Activated T-helper 17 cell treated with anti-CD3 and anti-CD28 coated beads, Interleukin-2, amount 50 U/mL, for 72 hours (primary cell): ENCODE measurements at regions not wholly inside any gene's neighbourhood (a gene's known extent, or its start where the extent isn't known, plus 50 kb on each side); places are given as distances from the start of the nearest gene placed in this dataset.

Source experiments
- ATAC-seq: fragments of 150-1000 bp; cut with Tn5 transposase; replicated peaks from 2 replicates; pipeline ENCODE4 v1.10.0; 2021; ENCODE audit warnings: mild to moderate bottlenecking, moderate library complexity
- H3K27ac Mint-ChIP-seq: one replicate; pipeline ENCODE4 v1.8.0; 2022; ENCODE audit warnings: mixed read lengths
- H3K27me3 Mint-ChIP-seq: one replicate; pipeline ENCODE4 v1.8.0; 2022; ENCODE audit warnings: mixed read lengths
- H3K36me3 Mint-ChIP-seq: one replicate; pipeline ENCODE4 v1.8.0; 2022; ENCODE audit warnings: low read depth, mild to moderate bottlenecking, mixed read lengths
- H3K4me1 Mint-ChIP-seq: one replicate; pipeline ENCODE4 v1.8.0; 2022; ENCODE audit warnings: mixed read lengths
- H3K4me3 Mint-ChIP-seq: one replicate; pipeline ENCODE4 v1.8.0; 2022; ENCODE audit warnings: mild to moderate bottlenecking, mixed read lengths
- H3K9me3 Mint-ChIP-seq: one replicate; pipeline ENCODE4 v1.8.0; 2022; ENCODE audit warnings: mixed read lengths

DNA sequence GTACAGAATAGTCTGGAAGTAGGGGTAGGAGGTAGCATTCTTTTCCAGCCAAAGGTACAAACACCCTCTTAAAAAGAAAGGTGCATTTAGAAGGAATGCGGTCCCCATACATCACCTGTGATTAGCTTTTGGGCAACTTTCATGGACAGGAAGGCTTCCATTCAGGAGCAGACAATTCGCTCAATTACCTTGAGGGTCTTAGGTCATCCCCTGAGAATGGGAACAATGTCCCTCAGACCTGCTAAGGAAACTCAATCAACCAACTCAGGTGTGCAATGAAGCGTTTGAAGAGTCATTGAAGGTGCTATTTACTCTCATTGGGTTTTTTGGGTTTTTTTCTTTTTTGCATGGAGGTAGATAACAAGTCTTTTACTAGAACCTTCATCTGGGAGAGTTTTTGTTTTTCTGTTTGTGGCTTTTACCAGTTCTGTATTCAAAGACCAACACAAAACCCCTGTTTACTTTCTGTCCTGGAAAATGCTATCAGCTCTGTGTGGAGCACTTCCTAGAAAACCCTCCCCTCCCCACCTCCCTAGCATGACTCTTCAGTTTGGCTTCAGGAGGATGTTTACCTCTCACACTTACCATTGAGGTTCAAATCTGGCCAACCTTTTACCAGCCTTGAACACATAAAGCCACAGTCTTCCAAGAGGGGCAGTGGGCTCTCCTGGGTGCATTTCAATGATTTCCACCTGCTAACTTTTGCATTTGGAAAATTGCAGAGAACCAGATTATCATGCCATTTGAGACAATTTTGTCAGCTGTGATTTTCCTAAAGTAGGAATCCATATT, 271.2 kb upstream of the PRDM1 start:
- peak overlapping the region; percentile 15 for H3K4me3 Mint-ChIP-seq

DNA sequence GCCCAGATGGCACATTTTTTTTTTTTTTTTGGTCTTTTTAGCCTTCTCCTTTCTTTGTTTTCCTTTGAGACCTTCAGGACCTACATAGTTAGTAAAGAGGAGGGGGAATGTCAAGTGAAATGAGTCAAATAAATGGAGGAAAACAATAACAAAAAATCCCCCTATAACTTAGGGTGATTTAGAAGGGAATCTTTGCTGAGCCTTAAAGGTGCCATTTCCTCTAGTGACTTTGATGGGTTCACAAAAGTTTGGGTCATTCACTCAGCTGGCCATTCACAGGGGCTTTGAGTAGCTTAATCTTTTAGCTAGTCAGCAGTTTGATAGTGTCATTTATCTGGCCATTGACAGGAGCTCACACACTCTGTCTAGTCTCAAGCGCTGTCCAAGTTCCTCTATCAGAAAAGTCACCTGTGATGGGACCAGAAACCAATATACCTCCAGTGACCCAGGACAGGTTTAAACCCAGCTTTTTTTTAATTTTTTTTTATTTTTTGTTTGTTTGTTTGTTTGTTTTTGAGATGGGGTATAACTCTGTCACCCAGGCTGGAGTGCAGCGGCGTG, 275.1 kb upstream of the PRDM1 start:
- no peaks in the 10 kb centered on the region for H3K36me3 Mint-ChIP-seq
- H3K9me3 Mint-ChIP-seq, result peaks cover 3% of the 10 kb centered on the region
- H3K4me1 Mint-ChIP-seq, result peaks cover 56% of the 10 kb centered on the region
- no peaks in the 10 kb centered on the region for H3K27me3 Mint-ChIP-seq
- peak overlapping the region; percentile 61 for H3K27ac Mint-ChIP-seq
- H3K4me3 Mint-ChIP-seq, result peak overlapping the region; percentile 64
- ATAC-seq, result no peak

More for the DNA sequence above, 271.2 kb upstream of the PRDM1 start:
- Mint-ChIP-seq H3K27ac (no peak overlapping the region), H3K27me3 (no peaks in the 10 kb centered on the region), H3K9me3 (peaks cover 3% of the 10 kb centered on the region), H3K36me3 (no peaks in the 10 kb centered on the region), H3K4me1 (peaks cover 39% of the 10 kb centered on the region)
- ATAC-seq, result peak; percentile 40

DNA sequence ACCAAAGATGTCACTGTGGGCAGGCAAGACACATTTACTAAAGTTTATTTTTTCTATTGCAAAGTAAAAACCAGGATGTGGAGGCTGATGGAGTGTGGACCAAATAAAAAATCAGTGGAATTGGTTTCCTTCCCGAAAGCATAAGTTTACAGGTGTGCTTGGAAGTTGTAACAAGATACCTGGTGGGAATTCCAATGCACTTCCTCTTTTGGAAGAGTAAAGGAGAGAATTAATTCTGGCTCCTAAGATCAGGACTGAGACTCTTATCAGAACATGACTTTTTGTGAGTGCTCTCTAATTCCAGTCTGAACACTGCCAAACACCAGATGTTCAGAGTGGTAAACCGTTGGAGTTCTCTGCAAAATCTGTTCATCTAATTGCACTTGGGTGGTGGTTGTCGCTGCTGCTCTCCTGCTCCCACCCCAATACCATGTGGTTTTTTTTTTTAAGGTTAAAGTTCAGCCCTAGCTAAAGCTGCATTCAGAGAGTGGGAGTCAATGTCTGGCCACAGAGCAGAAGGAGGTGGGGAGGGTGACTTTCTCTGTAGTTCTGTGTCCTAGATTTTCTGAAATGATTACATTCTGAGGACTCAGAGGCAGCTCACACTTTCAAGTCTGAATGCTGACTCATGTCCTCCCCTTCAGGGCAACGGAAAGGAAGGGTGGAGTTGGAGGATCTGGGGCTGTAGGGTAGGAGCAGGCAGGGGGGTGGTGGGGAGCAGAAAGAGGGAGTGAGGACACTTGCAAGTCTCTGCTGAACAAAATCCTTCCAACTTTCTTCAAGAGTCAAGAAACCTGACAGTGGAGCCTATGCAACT, 275.8 kb upstream of the PRDM1 start:
- ATAC-seq, result peak; percentile 83
- Mint-ChIP-seq H3K27ac (peak overlapping the region; percentile 61), H3K4me1 (peaks cover 50% of the 10 kb centered on the region), H3K36me3 (no peaks in the 10 kb centered on the region), H3K4me3 (peak overlapping the region; percentile 64), H3K9me3 (peaks cover 3% of the 10 kb centered on the region), H3K27me3 (no peaks in the 10 kb centered on the region)

DNA sequence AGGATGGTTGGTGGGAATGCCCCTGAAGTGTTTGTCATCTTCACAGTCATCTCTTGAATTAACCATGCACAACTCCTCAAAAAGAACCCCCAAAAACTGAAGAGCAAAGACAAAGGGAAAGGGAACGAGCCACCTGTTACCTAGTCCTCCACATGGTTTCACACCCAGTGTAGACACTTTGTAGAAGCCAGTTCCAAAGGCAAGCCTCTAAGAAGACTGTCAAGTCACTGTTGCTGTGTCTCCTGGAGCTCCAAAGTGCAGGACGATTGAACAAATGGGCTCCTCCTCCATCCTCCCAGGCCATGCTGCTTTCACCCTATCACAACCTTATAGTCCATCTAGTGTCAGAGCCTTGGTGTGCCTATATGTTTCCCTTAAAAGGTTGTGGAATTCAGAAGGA, 277.6 kb upstream of the PRDM1 start:
- Mint-ChIP-seq H3K4me1 (peaks cover 34% of the 10 kb centered on the region), H3K4me3 (peak overlapping the region; percentile 64), H3K27me3 (no peaks in the 10 kb centered on the region), H3K36me3 (no peaks in the 10 kb centered on the region), H3K9me3 (no peaks in the 10 kb centered on the region), H3K27ac (peak overlapping the region; percentile 67)
- ATAC-seq, result peak; percentile 33

DNA sequence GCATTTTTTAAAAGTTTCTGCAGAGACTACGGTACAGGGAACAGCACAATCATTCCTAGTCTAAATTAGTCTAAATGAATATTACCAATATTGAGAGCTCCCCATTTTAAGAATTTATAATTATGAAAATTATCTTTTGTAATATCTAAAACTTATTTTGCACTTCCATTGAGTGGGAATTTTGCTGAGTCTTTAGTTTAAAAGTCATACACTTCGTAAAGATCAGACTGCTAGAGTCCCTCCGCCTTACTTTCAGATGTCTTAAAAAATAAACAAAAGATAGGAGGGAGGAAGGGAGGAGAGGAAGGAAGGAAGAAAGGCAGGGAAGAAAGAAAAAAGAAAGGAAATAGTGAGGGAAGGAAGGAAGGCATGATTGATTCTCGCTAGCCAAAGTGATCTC, 278.2 kb upstream of the PRDM1 start:
- no peaks in the 10 kb centered on the region for H3K27me3 Mint-ChIP-seq
- ATAC-seq, result no peak
- peak overlapping the region; percentile 67 for H3K27ac Mint-ChIP-seq
- H3K9me3 Mint-ChIP-seq, result no peaks in the 10 kb centered on the region
- peaks cover 31% of the 10 kb centered on the region for H3K4me1 Mint-ChIP-seq
- H3K36me3 Mint-ChIP-seq, result no peaks in the 10 kb centered on the region
- peak overlapping the region; percentile 64 for H3K4me3 Mint-ChIP-seq

DNA sequence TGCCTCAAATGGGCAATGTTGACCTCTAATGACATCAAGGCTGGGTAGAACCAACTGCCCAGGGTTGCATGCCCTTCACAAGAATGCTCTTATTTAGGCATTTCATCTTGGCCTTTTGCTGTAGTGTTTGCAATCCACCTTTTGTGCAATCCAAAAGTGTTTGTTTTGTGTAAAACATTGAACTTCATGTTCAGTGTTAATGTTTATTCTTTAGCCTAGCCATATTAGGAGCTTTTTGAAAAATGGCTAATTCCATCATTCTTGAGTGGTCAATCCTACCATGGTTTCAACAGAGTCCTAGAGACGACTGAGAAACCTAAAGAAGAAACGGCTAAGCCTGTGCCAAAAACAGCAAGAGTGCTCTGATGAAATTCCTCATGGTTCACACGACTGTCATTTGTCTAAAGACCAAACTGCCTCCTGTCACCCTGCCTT, 279.6 kb upstream of the PRDM1 start:
- no peaks in the 10 kb centered on the region for H3K27me3 Mint-ChIP-seq
- no peak overlapping the region for H3K4me3 Mint-ChIP-seq
- no peak for ATAC-seq
- no peaks in the 10 kb centered on the region for H3K9me3 Mint-ChIP-seq
- H3K4me1 Mint-ChIP-seq, result peaks cover 31% of the 10 kb centered on the region
- H3K27ac Mint-ChIP-seq, result no peak overlapping the region
- no peaks in the 10 kb centered on the region for H3K36me3 Mint-ChIP-seq

DNA sequence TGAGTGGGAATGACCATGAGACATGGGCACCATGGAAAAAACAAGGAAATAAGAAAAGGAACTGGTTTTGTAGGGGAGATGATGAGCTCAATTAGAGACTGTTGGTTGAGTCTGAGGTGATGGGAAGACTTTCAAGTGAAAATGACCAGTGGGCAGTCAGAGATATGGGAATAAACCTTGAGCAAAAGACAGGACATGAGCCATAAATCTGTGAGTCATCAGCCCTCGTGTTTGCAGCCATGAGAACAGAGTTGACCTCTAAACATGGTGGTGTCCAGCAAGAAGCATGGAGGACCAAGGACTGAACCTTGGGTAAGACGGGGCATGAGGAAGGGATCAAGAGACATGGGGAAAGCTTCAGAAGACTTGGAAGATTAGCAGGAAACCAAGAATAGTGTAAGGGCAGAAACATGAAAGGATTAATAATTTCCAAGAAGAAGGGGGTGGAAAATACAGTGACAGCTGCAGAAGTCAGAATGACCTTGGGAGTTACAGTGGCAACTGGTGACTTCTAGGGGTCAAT, 280.6 kb upstream of the PRDM1 start:
- Mint-ChIP-seq H3K4me1 (peaks cover 28% of the 10 kb centered on the region), H3K9me3 (no peaks in the 10 kb centered on the region), H3K27me3 (no peaks in the 10 kb centered on the region), H3K4me3 (no peak overlapping the region), H3K27ac (no peak overlapping the region), H3K36me3 (no peaks in the 10 kb centered on the region)
- ATAC-seq, result no peak

DNA sequence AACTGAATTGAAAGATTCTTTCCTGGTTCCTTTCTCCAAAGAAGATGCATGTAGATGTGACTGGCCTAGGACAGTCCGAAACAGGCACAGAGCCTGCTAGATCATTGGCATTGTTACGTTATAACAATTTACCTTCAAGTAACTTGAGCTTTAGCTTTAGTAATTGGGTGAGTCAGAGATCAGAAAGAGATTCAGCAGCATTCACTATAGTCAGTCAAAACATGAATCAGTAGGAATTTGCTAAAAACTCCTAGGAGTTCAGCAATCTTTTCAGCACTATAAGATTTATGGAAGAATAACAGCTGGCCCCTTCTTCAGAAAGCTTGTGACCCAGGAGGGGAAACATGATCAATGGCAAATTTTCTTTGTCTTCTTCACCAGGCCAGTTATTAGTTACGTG, 281.7 kb upstream of the PRDM1 start:
- Mint-ChIP-seq H3K4me3 (no peak overlapping the region), H3K4me1 (peaks cover 17% of the 10 kb centered on the region), H3K27ac (no peak overlapping the region), H3K27me3 (no peaks in the 10 kb centered on the region), H3K9me3 (no peaks in the 10 kb centered on the region), H3K36me3 (no peaks in the 10 kb centered on the region)
- ATAC-seq, result no peak

DNA sequence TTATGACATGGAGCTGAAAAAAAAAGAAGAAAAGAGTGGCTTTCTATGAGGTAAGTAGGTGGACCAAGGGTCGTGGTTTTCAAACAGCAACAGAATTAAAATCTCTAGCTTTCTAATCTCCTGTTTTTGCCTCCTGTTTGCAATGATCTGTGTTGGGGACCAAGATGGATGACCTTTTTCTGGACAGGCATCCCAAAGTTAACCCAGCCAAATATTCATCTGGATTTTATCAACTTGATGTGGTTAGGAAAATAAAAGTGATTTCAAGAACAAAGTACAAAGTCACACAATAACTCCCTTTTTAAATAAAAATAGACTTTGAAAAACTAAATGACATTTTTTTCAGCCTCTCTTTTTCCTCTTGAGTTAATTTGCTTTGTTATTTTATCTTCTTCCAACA, 282.1 kb upstream of the PRDM1 start:
- no peak overlapping the region for H3K4me3 Mint-ChIP-seq
- H3K27me3 Mint-ChIP-seq, result no peaks in the 10 kb centered on the region
- peaks cover 13% of the 10 kb centered on the region for H3K4me1 Mint-ChIP-seq
- no peak overlapping the region for H3K27ac Mint-ChIP-seq
- H3K36me3 Mint-ChIP-seq, result no peaks in the 10 kb centered on the region
- no peak for ATAC-seq
- no peaks in the 10 kb centered on the region for H3K9me3 Mint-ChIP-seq

DNA sequence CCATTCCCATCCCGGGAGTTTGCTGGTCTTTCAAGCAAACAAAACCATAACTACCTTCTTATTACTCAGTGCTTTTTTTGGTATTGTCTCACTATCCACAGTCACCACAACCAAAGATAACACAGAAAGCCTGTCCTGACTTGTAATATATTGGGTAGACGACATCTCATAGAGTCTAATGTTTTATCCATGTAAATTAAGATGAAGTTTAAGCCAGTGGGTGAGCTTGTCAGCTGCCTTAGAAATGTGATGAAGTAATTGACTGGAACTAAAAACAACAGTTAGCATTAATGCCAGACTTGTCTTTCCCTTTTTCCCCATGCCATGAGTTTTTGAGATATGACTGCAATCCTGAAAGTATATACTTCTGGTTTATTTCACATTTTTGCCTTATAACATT, 282.7 kb upstream of the PRDM1 start:
- H3K36me3 Mint-ChIP-seq, result no peaks in the 10 kb centered on the region
- ATAC-seq, result no peak
- no peaks in the 10 kb centered on the region for H3K9me3 Mint-ChIP-seq
- peaks cover 7% of the 10 kb centered on the region for H3K4me1 Mint-ChIP-seq
- no peaks in the 10 kb centered on the region for H3K27me3 Mint-ChIP-seq
- H3K27ac Mint-ChIP-seq, result no peak overlapping the region
- no peak overlapping the region for H3K4me3 Mint-ChIP-seq

DNA sequence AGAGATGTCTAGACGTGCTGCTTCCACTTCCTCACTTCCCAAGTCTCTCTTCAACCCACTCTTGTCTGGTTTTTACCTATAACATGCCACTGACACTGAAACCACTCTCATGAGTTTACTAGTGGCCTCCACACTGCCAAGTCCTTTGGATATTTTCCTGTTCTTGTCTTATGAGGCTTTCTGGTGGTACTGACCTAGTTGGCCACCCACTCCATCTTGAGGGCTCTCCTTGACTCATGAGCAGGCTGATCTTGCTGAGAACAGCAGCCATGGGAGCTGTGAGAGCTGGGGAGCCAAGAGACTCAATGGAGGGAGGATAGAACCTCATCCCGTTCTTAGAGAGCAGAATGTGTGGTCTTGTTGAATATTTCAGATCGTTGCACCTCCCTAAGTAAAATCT, 283.4 kb upstream of the PRDM1 start:
- H3K4me3 Mint-ChIP-seq, result no peak overlapping the region
- peak; percentile 34 for ATAC-seq
- no peaks in the 10 kb centered on the region for H3K4me1 Mint-ChIP-seq
- no peaks in the 10 kb centered on the region for H3K27me3 Mint-ChIP-seq
- H3K9me3 Mint-ChIP-seq, result no peaks in the 10 kb centered on the region
- H3K27ac Mint-ChIP-seq, result no peak overlapping the region
- no peaks in the 10 kb centered on the region for H3K36me3 Mint-ChIP-seq

DNA sequence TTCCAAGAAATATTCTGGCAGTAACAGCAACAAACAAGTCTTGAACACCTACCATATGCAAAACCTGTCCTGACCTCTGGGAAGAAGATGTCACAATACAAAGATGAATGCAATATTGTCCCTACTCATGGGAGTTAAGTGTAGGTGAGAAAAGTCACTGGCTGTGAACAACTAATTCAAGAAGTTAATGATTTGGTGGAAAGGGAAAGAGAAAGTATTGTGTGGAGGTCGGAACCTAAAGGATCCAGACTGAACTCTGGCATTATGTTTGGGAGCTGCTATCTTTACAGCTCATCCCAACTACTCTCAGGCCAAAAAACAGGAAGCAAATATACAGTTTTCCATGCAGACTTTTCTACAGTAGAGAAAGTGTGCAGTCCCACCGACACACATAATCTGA, 285.3 kb upstream of the PRDM1 start:
- no peak for ATAC-seq
- H3K4me3 Mint-ChIP-seq, result no peak overlapping the region
- H3K9me3 Mint-ChIP-seq, result no peaks in the 10 kb centered on the region
- H3K4me1 Mint-ChIP-seq, result peaks cover 7% of the 10 kb centered on the region
- no peaks in the 10 kb centered on the region for H3K36me3 Mint-ChIP-seq
- no peak overlapping the region for H3K27ac Mint-ChIP-seq
- no peaks in the 10 kb centered on the region for H3K27me3 Mint-ChIP-seq

DNA sequence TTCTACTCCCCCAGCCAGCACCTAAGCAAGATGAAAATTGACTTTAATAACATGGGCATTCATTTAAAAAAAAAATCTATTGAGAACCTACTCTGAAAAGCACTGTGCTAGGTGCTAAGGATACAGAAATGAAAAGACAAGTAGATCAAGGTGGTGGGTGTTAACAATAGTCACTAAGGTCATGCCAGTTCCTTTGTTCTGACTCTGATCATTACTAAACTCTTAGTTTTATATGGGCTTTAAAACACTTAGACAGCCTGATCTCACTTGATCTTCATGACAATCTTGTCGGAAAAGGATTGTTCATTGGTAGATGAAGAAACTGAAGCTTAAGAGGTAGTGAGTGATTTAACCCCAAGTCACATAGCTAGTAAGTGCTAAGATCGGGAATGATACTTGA, 285.7 kb upstream of the PRDM1 start:
- Mint-ChIP-seq H3K27ac (no peak overlapping the region), H3K9me3 (no peaks in the 10 kb centered on the region), H3K4me3 (no peak overlapping the region), H3K4me1 (peaks cover 12% of the 10 kb centered on the region), H3K27me3 (no peaks in the 10 kb centered on the region), H3K36me3 (no peaks in the 10 kb centered on the region)
- ATAC-seq, result peak; percentile 57

DNA sequence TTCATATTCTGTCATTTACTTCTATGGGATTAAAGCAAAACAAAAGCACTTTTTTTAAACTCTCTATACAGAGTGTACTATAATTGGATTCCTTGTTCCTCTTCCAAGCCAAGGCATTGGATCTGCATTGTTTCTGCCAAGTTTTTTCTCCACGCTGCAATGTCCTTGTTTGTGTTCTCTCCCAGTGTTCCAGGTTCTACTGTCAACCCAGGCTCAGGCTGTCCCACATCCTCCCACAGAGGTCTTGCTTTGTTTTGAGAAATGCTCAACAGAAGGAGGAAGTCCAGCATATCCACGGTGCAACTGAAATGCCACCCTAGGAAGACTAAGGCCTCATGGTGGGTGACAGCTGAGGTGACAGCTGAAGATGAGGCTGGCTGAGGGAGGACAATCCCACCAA, 287.1 kb upstream of the PRDM1 start:
- Mint-ChIP-seq H3K4me1 (peaks cover 24% of the 10 kb centered on the region), H3K4me3 (no peak overlapping the region), H3K27me3 (no peaks in the 10 kb centered on the region), H3K27ac (no peak overlapping the region), H3K9me3 (no peaks in the 10 kb centered on the region), H3K36me3 (no peaks in the 10 kb centered on the region)
- no peak for ATAC-seq
